MM.1S (cell line): ENCODE measurements at regions not wholly inside any gene's neighbourhood (a gene's known extent, or its start where the extent isn't known, plus 50 kb on each side); places are given as distances from the start of the nearest gene placed in this dataset.

Experiments used
- CTCF ChIP-seq: fragments of 300-600 bp; sonication (generic); IDR thresholded peaks from 2 replicates; pipeline ENCODE4 v1.5.1; 2016; ENCODE audit warnings: antibody characterized with exemption, low read length, mixed read lengths
- EZH2 ChIP-seq: fragments of 300-600 bp; sonication (generic); optimal IDR thresholded peaks from 2 replicates; pipeline ENCODE3; 2017; ENCODE audit warnings: low read depth, mild to moderate bottlenecking, antibody characterized with exemption, low read length, mixed read lengths
- EZH2phosphoT487 ChIP-seq: fragments of 300-600 bp; sonication (generic); IDR thresholded peaks from 2 replicates; pipeline ENCODE4 v1.6.1; 2018; ENCODE audit warnings: antibody characterized with exemption, low read length

GRCh38 chr1:90526954-90527353, 190.1 kb downstream of the BARHL2 start:
- TF ChIP-seq CTCF: no peak
- no peak for TF ChIP-seq EZH2phosphoT487
- TF ChIP-seq EZH2: no peak
